Activated CD4-positive, alpha-beta memory T cell treated with anti-CD3 and anti-CD28 coated beads for 36 hours (primary cell): ENCODE measurements at regions not wholly inside any gene's neighbourhood (a gene's known extent, or its start where the extent isn't known, plus 50 kb on each side); places are given as distances from the start of the nearest gene placed in this dataset.
"Not testable (repeated sequence)": the region's sequence is repeated elsewhere in the genome, so short reads cannot be mapped to it uniquely, and the experiment has no call there.

Experiments
- CTCF ChIA-PET: fragments of 350-600 bp; sonication (Branson Sonifier 250); formaldehyde crosslinking; loops from one replicate; lab custom pipeline; 2021; ENCODE audit warnings: antibody characterized with exemption, inconsistent platforms; lab: Charles Lee
- POLR2A ChIA-PET: fragments of 350-600 bp; sonication (Branson Sonifier 250); formaldehyde crosslinking; loops from one replicate; lab custom pipeline; 2021; ENCODE audit warnings: antibody characterized with exemption; lab: Charles Lee
- DNase-seq: peaks from one replicate; pipeline ENCODE4 v3.0.0-alpha.2; 2020
- H3K27ac Mint-ChIP-seq: one replicate; pipeline ENCODE4 v1.8.0; 2021; ENCODE audit warnings: mixed read lengths
- H3K27me3 Mint-ChIP-seq: one replicate; pipeline ENCODE4 v1.8.0; 2021; ENCODE audit warnings: mixed read lengths
- H3K36me3 Mint-ChIP-seq: one replicate; pipeline ENCODE4 v1.8.0; 2021; ENCODE audit warnings: mixed read lengths
- H3K4me1 Mint-ChIP-seq: one replicate; pipeline ENCODE4 v1.8.0; 2021; ENCODE audit warnings: low read depth, mixed read lengths
- H3K4me3 Mint-ChIP-seq: one replicate; pipeline ENCODE4 v1.8.0; 2021; ENCODE audit warnings: mild to moderate bottlenecking, mixed read lengths
- H3K9me3 Mint-ChIP-seq: one replicate; pipeline ENCODE4 v1.8.0; 2021; ENCODE audit warnings: mixed read lengths
- intact Hi-C: fragments of 100-400 bp; cut with micrococcal nuclease; formaldehyde crosslinking; loops from one replicate; pipeline ENCODE4 v1.15.1; 2023

- ChIA-PET POLR2A (no interaction called here), CTCF (no interaction called here)
- Mint-ChIP-seq H3K9me3 (peaks cover 3% of the 10 kb centered on the region), H3K4me1 (no peaks in the 10 kb centered on the region), H3K27me3 (no peaks in the 10 kb centered on the region), H3K4me3 (no peak overlapping the region), H3K27ac (no peak overlapping the region), H3K36me3 (no peaks in the 10 kb centered on the region)
- intact Hi-C loops: no loop called here
- no peak for DNase-seq
Observed at GRCh38 chr3:191568206-191568605, 107.2 kb downstream of the PYDC2 start.

DNA sequence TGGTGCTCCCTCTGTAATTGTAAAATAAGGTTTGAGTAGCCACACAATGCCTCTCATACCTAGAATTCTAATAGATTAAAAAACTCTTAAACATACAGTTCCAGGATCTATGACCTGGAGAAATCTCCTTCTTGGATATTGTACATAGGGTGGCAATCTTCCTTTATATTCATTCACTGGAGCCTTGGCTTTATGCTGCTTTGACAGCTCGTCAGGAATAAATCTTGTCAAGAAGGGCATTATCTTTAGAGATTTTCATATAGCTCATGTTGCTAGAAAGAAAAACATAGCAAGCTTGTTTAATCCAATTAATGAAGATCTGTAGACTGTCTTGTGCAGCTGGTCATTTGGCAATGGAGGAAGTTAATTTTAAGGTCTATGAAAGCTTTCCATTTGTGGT is 131.1 kb downstream of the PYDC2 start:
- Mint-ChIP-seq H3K9me3 (no peaks in the 10 kb centered on the region), H3K27me3 (no peaks in the 10 kb centered on the region), H3K36me3 (no peaks in the 10 kb centered on the region), H3K4me1 (no peaks in the 10 kb centered on the region), H3K4me3 (no peak overlapping the region), H3K27ac (no peak overlapping the region)
- ChIA-PET CTCF (no interaction called here), POLR2A (no interaction called here)
- intact Hi-C loops: no loop called here
- no peak for DNase-seq

GRCh38 chr3:191593486-191593885 is 132.5 kb downstream of the PYDC2 start:
- Mint-ChIP-seq H3K27ac (no peak overlapping the region), H3K27me3 (no peaks in the 10 kb centered on the region), H3K4me1 (no peaks in the 10 kb centered on the region), H3K9me3 (no peaks in the 10 kb centered on the region), H3K36me3 (no peaks in the 10 kb centered on the region), H3K4me3 (no peak overlapping the region)
- intact Hi-C loops: no loop called here
- DNase-seq: no peak
- ChIA-PET POLR2A (no interaction called here), CTCF (no interaction called here)

DNA sequence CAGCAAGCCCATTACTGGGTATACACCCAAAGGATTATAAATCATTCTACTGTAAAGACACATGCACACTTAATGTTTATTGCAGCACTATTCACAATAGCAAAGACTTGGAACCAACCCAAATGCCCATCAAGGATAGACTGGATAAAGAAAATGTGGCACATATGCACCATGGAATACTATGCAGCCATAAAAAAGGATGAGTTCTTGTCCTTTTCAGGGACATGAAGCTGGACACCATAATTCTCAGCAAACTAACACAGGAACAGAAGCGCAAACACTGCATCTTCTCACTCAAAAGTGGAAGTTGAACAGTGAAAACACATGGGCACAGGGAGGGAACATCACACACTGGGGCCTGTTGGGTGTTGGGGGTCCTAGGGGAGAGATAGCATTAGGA is 154.5 kb downstream of the PYDC2 start:
- H3K4me1 Mint-ChIP-seq, intact Hi-C loops, CTCF ChIA-PET, H3K4me3 Mint-ChIP-seq, H3K27me3 Mint-ChIP-seq, POLR2A ChIA-PET, DNase-seq, H3K27ac Mint-ChIP-seq, H3K36me3 Mint-ChIP-seq: not testable (repeated sequence)
- H3K9me3 Mint-ChIP-seq: peaks cover 17% of the 10 kb centered on the region

- Mint-ChIP-seq H3K27me3 (no peaks in the 10 kb centered on the region), H3K4me3 (no peak overlapping the region), H3K36me3 (no peaks in the 10 kb centered on the region), H3K4me1 (no peaks in the 10 kb centered on the region), H3K9me3 (no peaks in the 10 kb centered on the region), H3K27ac (no peak overlapping the region)
- POLR2A ChIA-PET: no interaction called here
- CTCF ChIA-PET: no interaction called here
- intact Hi-C loops: no loop called here
- DNase-seq: no peak
Observed at GRCh38 chr3:191624299-191624698, 163.3 kb downstream of the PYDC2 start.

DNA sequence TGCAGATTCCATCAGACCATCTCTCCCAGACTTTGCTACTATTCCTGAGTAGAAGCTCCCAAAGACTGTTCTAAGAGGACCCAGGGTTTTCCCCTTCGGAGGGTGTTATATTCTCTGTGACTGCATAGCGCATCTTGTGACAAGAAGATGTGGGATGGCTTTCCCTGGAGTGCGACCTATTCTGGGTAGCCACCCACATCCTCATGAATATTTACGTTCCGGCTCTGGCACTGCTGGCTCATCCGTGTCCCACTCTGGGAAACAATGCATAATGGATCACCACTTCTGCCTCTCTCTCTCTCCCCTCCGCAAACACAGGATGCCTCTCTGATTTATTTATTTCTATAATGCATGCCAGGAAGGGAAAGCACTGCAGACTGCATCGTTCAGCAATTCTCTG is 166.1 kb downstream of the PYDC2 start:
- CTCF ChIA-PET: no interaction called here
- no peak for DNase-seq
- Mint-ChIP-seq H3K27me3 (no peaks in the 10 kb centered on the region), H3K9me3 (peaks cover 2% of the 10 kb centered on the region), H3K27ac (no peak overlapping the region), H3K36me3 (no peaks in the 10 kb centered on the region), H3K4me3 (no peak overlapping the region), H3K4me1 (no peaks in the 10 kb centered on the region)
- intact Hi-C loops: no loop called here
- POLR2A ChIA-PET: no interaction called here

GRCh38 chr3:191628571-191628970 is 167.6 kb downstream of the PYDC2 start:
- Mint-ChIP-seq H3K27me3 (no peaks in the 10 kb centered on the region), H3K4me1 (no peaks in the 10 kb centered on the region), H3K27ac (no peak overlapping the region), H3K9me3 (peaks cover 2% of the 10 kb centered on the region), H3K36me3 (no peaks in the 10 kb centered on the region), H3K4me3 (no peak overlapping the region)
- intact Hi-C loops: no loop called here
- POLR2A ChIA-PET: no interaction called here
- CTCF ChIA-PET: no interaction called here
- DNase-seq: no peak

DNA sequence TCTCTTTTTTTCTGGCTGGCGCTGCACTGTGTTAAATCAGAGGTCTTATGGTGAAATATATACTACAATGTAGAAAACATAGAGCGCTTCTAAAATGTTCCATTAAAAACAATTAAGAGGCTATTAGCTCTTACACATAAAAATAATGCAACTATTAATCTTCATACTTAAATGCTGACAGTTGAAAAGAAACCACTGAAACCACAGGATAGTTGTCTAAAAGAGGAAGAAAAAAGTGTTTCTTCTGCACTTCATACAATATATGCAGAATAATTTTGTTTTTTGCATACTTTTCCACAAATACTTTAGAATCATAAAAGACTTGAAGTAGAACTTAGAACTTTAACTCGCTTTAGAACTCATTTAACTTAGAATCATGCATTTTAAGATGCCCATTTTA is 170.5 kb downstream of the PYDC2 start:
- Mint-ChIP-seq H3K4me1 (no peaks in the 10 kb centered on the region), H3K27me3 (no peaks in the 10 kb centered on the region), H3K9me3 (peaks cover 2% of the 10 kb centered on the region), H3K4me3 (no peak overlapping the region), H3K27ac (no peak overlapping the region), H3K36me3 (no peaks in the 10 kb centered on the region)
- no peak for DNase-seq
- intact Hi-C loops: no loop called here
- ChIA-PET POLR2A (no interaction called here), CTCF (no interaction called here)

- ChIA-PET POLR2A (no interaction called here), CTCF (interaction anchor here (0.6 kb wide), 1 partner anchor 751 kb away, joined by 3 read pairs; no protein-coding TSS in a partner anchor)
- peaks cover 3% of the 10 kb centered on the region for H3K9me3 Mint-ChIP-seq
- no peak for DNase-seq
- H3K4me3 Mint-ChIP-seq: no peak overlapping the region
- no peaks in the 10 kb centered on the region for H3K36me3 Mint-ChIP-seq
- H3K4me1 Mint-ChIP-seq: no peaks in the 10 kb centered on the region
- H3K27me3 Mint-ChIP-seq: no peaks in the 10 kb centered on the region
- intact Hi-C loops: no loop called here
- no peak overlapping the region for H3K27ac Mint-ChIP-seq
Observed at GRCh38 chr3:191634902-191635301, 173.9 kb downstream of the PYDC2 start.

- no peaks in the 10 kb centered on the region for H3K4me1 Mint-ChIP-seq
- intact Hi-C loops: no loop called here
- no peak for DNase-seq
- peaks cover 6% of the 10 kb centered on the region for H3K9me3 Mint-ChIP-seq
- H3K36me3 Mint-ChIP-seq: no peaks in the 10 kb centered on the region
- ChIA-PET POLR2A (no interaction called here), CTCF (interaction anchor here (0.6 kb wide), 1 partner anchor 161 kb away, joined by 3 read pairs; no protein-coding TSS in a partner anchor)
- H3K27me3 Mint-ChIP-seq: no peaks in the 10 kb centered on the region
- no peak overlapping the region for H3K4me3 Mint-ChIP-seq
- no peak overlapping the region for H3K27ac Mint-ChIP-seq
Observed at GRCh38 chr3:191637611-191638010, 176.6 kb downstream of the PYDC2 start.

DNA sequence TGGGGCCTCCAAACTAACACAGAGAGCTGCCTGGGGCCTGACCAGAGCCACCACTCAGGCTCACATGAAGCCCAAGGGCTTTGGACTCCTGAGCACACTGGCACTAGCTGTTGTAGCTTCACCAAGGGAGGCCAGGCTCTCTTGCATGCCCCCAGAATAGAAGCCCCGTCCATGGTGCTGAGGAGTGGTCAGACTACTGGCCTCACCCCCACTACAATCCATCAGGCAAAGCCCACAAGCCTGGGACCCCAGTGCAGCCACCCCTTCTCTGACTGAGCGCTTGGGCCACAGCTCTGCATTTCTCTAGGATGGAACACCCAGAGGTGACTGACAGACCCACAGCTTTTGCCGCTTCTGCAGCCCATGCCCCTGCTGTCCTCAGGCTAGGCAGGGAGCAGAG is 180.8 kb downstream of the PYDC2 start:
- no peak overlapping the region for H3K27ac Mint-ChIP-seq

GRCh38 chr3:191644291-191644690 is 183.3 kb downstream of the PYDC2 start:
- Mint-ChIP-seq H3K9me3 (peaks cover 29% of the 10 kb centered on the region), H3K27ac (no peak overlapping the region), H3K4me3 (no peak overlapping the region), H3K4me1 (no peaks in the 10 kb centered on the region), H3K36me3 (no peaks in the 10 kb centered on the region), H3K27me3 (no peaks in the 10 kb centered on the region)
- ChIA-PET POLR2A (no interaction called here), CTCF (no interaction called here)
- DNase-seq: no peak
- intact Hi-C loops: no loop called here

More for the DNA sequence above, 180.8 kb downstream of the PYDC2 start:
- no peak overlapping the region for H3K4me3 Mint-ChIP-seq
- no peaks in the 10 kb centered on the region for H3K4me1 Mint-ChIP-seq
- no peaks in the 10 kb centered on the region for H3K27me3 Mint-ChIP-seq
- intact Hi-C loops: no loop called here
- peaks cover 24% of the 10 kb centered on the region for H3K9me3 Mint-ChIP-seq
- POLR2A ChIA-PET: no interaction called here
- CTCF ChIA-PET: no interaction called here
- no peak for DNase-seq
- H3K36me3 Mint-ChIP-seq: no peaks in the 10 kb centered on the region

- H3K4me1 Mint-ChIP-seq: no peaks in the 10 kb centered on the region
- intact Hi-C loops: no loop called here
- CTCF ChIA-PET: no interaction called here
- no peak overlapping the region for H3K4me3 Mint-ChIP-seq
- peaks cover 30% of the 10 kb centered on the region for H3K9me3 Mint-ChIP-seq
- H3K27me3 Mint-ChIP-seq: no peaks in the 10 kb centered on the region
- H3K36me3 Mint-ChIP-seq: no peaks in the 10 kb centered on the region
- DNase-seq: no peak
- POLR2A ChIA-PET: no interaction called here
- no peak overlapping the region for H3K27ac Mint-ChIP-seq
Observed at GRCh38 chr3:191646242-191646641, 185.3 kb downstream of the PYDC2 start.
